GDM1 (cell line): ENCODE measurements at regions not wholly inside any gene's neighbourhood (a gene's known extent, or its start where the extent isn't known, plus 50 kb on each side); places are given as distances from the start of the nearest gene placed in this dataset.
A peak's percentile ranks its signal among the peaks of the same experiment; 100 is the strongest.
"Not testable (repeated sequence)": the region's sequence is repeated elsewhere in the genome, so short reads cannot be mapped to it uniquely, and the experiment has no call there.

Experiments
- DNase-seq: peaks from one replicate; lab custom pipeline; 2025; lab: John Stamatoyannopoulos, UW

DNA sequence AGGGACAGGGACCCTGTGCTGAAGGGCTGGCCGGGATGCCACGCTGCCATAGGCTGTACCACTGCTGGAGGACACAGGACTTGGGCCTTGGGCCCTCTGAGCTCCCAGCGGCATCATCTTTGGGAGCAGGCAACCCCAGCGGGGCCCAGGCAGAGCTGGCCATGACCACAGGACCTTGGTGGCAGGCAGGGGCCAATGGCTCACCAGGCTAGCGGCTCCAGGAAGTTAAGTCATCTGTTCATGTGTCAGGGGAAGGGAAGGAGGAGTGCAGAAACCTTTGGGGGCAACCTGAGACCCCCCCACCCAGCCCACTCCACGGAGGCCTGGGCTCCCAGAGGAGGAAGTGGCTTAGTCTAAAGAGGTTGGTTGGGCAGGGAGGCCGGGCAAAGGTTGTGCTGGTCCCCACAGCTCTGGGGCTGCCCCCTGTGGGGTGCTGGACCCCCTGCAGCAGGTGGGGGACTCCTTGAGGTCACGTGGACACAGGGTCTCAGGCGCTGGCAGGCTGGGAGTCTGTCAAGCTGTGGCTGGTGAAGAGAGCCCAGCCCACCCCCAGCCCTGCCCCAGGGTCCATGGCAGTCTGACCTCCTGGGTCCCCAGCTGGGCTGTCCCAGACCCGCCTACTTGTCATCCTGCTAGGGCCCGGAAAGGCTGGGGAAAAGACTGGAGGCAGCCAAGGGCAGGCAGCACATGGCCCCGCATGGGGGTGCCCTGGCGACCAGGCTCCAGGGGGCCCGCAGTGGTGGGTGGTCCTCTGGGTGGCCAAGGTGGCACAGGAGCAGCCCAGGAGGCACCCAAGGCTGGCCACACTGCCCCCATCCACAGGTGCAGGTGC is 184.3 kb downstream of the IGLL1 start:
- no peak for DNase-seq

DNA sequence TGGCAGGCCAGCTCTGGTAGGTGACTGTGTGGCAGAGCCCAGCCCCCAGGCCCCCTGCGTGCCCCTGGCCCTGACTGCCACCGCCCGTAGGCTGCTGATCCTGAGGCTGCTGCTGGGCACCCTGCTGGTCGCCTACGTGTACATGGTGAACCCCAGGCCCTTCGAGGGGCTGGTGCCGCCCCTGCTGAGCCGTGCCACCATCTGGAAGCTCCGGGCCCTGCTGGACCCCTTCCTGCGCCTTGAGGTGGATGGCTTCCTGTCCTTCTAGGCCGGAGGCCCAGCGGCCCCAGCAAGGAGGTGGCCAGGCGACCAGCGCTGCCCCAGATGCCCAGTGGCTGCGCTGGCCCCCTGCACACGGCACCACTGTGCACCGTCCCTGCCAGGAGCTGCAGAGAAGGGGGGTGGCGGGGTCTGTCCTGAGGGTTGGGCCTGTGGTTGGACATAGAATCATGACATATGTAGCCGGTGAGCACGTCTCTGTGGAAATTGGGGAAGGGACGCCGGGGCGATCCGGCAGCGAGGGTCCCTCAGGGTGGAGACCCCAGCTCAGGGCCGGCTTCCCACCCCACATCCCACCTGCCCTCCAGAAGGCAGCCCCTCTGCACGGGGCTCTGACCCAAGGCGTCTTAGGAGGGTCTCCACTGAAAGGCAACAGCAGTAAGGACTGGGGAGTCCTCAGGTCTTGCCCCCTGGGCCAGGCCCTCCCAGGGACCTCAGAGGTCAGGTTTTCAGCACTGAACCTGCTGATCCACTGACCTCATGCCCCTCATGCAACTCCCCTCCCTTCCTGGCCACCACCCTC is 185.4 kb downstream of the IGLL1 start:
- no peak for DNase-seq

DNA sequence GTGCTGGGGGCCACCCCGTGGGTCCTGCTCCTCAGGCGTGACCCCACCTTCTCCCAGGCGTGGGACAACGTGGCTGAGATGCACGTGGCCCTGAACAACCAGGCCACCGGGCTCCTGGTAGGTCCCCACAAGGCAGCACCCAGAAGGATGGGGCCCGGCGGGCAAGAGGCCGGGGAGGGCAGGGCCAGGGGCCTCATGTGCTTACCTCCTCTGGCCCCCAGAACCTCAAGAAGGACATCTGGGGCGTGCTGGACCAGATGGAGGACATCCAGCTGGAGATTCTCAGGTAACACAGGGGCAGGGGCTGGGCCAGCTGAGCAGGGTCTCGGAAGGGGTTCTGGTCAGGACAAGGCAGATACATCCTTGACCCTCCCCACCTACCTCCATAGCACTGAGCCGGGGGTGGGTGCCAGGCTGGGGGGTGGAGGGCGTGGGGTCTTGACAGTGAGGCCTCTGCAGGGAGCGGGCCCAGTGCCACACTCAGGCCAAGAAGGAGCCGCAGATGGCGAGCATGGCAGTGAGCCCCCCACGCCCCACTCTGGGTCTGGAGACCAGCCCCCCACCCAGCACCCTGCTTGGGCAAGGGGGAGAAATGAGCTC is 186.3 kb downstream of the IGLL1 start:
- no peak for DNase-seq

DNA sequence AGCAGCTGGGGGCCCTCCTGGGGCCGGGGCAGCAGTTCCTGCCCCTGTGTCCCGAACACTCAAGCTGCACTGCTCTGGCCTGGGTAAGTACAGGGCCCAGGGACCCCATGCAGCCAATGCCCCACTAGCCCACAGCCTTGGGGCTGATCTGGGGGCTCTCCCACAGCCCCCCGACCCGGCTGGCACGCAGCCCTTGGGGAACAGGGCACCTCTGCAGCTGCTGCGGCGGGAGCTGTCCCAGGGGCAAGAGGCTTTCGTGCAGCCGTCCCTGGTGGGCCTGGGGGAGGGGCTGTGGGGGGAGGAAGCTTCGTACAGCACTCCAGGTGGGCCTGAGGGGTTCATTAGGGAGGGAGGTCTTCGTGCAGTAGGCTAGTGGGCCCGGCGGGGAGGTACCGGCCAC is 186.9 kb downstream of the IGLL1 start:
- DNase-seq, result not testable (repeated sequence)

DNA sequence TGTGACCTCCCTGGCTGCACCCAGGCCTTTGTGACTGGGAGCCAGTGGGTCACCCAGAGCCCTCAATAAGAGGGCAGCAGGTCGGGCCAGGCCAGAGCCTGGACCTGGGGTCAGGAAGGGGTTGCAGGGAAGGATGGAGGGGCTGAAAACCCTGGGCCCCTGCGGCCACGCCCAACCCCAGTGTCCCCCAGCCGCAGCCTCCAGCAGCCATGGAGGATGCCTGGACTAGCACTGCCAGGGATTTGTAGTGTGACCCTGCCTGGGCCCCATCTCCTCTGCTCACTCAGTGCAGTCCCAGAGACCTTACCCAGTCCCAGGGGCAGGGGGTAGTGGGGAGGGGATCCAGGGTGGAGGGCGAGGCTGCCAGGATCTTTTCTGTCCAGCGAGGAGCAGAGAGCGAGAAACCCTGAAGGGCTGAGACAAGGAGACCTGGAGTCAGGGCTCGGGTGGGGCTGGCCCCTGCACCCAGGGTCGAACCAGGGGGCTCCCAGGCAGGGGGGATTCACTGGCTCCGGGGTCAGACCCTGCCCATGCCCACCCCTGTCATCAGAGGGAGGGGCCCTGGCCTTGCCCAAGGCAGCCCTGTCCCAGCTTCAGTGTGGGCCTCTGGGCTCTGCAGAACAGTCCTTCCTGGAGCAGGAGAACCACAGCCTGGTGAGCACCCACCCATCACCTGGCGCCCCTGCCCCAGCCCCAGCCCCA is 187.5 kb downstream of the IGLL1 start:
- DNase-seq, result no peak

DNA sequence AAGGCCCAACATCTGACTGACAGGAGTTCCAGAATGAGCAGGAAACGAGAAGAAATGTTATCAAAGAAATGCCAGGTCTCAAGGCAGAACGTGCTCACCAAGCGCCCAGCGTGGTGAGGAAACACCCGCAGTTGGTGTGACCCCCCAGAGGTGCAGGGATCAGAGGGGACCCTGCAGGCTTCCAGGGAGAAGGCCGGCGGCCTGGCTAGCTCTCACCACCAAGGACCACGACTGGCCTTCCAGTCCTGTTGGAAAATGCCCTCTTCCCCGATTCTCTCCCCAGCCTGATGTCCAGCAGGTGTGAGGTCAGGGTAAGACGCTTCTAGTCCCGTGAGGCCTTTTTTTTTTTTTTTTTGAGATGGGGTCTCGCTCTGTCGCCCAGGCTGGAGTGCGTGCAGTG is 189.1 kb downstream of the IGLL1 start:
- no peak for DNase-seq

DNA sequence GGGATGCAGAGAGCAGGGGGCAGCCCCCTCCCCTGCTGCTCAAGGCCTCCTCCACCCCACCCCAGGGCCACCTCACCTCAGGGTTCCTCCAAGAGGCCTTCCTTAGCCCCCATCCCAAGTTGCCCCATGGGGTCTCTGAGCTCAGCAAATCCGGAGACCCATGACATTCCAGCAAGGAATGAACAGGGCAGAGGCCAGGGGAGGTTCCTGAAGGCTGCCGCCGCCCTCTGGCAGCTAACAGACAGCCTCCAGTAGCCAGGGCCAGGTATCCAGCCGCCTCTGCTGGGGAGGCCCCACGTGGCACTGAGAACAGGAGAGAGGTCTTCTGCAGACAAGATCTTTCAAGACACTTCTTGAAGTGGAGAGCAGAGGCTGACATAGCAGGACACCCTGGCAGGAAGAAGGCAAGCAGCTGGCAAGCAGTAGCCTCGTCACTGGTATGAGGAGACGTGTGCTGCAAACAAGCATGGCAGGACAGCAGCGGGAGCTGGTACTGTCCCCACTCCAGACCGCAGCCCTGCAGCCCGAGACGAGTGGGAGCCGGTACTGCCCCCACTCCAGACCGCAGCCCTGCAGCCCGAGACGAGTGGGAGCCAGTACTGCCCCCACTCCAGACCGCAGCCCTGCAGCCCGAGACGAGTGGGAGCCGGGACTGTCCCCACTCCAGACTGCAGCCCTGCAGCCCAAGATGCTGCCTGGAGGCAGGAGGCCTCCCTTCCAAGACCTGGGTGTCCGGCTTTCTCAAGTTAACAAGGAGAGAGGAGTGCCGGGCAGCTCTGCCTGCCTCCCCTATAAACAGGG is 190.6 kb downstream of the IGLL1 start:
- no peak for DNase-seq

DNA sequence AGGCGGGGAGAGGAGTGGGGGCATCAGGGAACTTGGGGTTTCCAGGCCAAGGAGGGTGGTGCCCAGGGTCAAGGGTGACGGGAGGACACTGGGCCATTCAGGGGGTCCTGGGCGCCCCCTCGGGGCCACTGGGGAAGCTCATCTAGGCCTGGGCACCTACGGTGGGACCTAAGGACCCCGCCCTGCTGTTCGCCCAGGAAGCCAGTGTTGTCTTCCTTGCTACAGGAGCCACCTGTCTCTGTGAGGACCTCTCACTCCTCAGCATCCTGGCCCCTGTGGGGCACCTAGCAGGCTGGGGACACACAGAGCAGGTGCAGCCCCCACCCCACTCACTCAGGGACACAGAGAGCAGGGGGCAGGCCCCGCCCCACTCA is 191.6 kb downstream of the IGLL1 start:
- DNase-seq, result no peak

DNA sequence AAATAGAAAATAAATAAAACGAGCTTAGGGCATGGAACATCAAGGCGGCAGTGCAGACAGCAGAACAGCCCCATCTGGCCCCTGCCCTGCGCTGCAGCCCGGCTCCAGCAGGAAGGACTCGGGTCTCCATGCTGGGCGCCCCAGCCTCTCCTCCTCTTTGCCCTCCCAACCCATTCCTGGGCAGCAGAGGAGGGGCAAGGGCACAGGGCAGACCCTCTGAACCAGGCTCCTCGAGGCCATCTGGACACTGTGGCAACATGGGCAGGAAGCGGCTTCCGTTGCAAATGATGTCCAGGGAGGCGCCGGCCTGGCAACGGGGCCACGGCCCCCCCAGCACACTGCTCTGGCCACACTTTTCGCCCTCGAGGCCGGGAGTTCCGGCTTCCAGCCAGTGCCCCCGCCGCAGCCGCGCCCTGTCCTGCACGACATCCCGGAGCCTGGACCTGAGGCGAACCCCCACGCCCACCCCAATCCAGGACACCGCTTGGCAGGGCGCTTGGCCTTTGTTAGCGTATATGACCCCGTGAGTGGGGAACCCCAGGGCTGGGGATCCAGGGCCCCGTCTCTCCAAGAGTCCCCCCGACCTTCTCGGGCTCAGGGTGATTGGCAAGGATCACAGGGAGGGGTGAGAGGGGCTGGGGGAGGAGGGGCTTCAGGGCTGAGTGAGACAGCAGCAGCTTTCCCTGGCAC is 192.1 kb downstream of the IGLL1 start:
- no peak for DNase-seq

DNA sequence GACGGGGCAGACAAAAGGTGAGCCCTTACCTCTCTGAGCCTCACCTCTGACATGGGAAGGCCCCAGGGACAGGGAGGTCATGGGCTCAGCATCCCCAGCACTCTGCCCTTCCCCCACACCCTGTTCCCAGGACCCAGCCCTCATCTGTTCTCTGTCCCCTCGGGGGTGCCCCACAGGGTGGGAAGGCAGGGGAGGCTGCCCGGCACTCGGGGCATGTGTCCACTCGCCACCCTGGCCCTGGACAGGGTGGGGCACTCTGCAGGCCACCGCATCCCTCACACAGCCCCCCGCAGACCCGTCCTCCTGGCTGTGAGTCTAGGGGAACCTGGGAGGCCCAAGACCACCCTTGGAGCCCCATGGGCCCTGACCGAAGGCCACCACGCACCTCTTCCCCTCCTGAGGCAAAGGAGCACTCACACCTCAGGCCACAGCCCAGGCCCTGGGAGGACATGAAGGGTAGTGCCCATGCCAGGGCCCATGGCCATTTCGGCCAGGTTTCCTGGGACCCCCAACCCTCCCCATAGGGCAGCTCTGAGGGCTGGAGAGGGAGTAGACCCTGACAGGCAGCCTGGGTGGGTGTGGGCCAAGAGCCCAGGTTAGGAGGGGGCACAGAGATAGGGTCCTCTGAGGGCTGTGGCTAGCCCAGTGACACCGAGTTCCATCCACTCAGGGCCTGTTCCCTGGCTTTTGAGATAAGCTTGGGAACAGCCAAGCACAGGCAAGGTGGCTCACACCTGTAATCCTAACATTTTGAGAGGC is 193.1 kb downstream of the IGLL1 start:
- DNase-seq, result no peak

DNA sequence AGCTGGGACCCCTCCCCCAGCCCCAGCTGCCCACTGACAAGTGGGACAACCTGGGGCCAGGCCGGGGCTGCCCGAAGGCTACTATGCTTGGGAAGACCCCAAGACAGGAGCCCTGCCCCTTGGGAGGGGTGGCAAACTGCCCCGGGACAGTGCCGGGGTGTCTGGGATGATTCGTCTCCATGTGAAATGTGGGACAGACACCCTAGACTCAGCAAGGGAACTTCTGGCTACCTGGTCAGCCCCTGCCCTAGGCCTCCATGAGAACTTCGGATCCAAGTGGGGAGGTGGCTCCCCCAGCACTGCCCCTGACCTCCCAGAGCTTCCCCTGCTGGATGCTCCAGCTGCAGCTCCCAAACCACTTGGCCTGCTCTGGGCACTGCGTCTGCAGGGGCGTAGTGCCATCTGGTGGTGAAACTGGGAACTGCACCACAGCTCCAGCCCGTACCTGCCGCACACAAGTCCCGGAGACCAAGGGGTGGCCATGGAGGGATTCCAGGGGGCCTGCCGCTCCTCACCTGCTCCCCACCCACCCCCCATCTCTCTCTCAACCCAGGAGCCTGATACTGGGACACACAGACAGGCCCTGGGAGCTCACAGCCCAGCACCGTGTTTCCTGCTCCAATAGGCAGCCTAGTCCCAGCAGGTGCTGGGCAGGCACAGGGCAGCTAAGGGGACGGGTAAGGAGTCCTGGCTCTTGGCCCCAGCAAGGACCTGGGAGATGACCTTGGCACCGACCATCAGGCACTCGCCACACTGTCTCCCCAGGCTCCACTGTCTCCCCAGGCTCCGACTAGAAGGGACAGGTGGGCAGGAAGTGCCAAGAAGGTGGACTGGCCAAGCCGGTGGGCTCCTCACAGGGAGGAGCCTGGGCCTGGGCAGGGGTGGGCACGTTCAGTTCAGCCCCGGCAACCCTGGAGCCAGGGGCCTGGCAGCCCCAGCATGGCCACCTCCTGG is 194.1 kb downstream of the IGLL1 start:
- DNase-seq, result peak; percentile 87

DNA sequence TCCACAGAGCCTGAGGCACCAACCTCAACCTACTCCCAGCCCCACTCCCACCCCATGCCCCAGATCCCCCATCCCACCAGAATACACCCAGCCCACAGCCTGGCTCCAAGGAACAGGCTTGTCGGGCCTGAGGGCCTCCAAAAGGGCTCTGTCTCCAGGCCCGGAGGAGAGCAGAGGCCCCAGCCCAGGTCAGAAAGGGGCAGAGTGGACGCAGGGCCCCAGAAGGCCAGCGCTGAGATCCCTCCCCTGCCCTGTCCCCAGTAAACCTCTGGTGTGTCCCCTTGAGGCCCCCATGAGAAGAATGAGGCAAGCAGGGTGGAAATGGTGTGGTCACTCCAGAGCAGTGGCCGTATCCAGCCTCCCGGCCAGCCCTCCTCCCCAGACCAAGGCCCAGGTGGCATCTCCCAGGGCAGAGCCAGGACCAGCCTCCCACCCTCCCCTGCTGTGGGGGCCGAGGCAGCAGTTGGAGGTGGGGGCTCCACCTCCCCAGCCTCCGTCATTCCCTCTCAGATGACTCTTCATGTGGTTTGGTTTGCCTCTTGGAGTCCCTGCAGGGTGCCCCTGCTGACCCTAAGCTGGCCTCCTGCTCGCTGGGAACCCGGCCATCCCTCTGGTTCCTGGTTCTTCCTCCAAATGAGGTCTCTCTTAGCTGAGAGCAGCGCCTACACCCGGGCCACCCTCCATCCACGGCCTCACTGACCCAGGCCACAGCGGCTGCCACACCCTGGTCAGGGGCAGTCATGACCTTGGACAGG is 195.0 kb downstream of the IGLL1 start:
- DNase-seq, result no peak

DNA sequence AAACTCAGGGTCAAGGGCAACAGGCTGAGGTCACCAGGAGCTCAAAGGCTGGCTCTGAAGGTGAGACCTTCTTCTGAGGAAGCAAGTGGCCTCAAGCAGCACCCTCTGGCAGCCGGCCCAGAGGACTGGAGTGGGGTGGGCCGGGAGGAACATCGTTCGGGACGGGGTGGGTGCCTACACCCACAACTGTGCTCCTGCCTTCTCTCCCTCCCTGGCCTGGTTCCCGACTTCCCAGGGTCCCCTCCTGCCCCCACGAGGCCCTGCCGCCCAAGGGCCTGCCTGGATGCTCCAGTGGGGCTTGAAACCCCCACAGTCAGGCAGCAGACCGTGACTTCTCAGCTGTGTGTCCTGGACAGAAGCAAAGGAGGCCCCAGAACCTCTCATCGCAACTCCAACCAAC is 195.7 kb downstream of the IGLL1 start:
- DNase-seq, result no peak

DNA sequence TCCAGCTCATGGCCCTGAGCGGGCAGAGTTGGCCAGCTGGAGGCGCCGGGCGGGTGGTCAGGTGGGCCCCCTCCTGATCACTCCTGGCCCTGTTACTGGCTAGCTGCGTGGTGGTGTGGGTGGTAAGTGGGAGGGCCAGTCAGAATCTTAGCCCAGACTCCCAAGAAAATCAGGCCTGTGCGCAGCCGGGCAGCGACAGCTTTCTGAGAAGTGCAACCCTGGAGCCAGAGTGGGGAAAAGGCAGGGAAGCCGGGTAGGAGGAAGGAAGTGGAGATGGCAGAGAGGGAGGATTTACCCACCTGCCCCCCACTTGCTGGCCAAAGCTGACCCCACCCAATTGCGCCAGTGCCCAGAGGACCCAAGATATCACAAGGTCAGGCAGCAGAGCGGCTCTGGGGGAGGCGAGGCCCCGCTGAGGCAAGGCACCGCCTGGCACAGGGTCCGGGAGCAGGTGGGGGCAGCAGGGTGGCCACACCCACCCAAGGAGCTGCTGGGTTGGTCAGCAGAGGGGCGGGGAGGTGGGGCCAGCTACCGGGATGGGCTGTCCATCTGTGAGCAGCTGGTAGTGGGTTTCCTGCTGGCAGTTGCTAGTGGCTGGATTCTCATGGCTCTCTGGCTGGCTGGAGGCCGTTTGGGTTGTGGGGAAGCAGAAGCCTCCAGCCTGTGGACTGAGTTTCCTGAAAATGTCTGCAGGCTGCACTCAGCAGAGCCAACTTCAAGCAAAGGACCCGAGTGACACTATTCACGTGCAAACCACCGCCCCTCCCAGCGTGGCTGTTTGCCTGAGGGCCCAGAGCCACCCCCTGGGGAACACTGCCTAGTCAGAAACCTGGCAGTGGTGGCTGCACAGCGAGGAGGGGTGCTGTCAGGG is 196.4 kb downstream of the IGLL1 start:
- peak; percentile 91 for DNase-seq

DNA sequence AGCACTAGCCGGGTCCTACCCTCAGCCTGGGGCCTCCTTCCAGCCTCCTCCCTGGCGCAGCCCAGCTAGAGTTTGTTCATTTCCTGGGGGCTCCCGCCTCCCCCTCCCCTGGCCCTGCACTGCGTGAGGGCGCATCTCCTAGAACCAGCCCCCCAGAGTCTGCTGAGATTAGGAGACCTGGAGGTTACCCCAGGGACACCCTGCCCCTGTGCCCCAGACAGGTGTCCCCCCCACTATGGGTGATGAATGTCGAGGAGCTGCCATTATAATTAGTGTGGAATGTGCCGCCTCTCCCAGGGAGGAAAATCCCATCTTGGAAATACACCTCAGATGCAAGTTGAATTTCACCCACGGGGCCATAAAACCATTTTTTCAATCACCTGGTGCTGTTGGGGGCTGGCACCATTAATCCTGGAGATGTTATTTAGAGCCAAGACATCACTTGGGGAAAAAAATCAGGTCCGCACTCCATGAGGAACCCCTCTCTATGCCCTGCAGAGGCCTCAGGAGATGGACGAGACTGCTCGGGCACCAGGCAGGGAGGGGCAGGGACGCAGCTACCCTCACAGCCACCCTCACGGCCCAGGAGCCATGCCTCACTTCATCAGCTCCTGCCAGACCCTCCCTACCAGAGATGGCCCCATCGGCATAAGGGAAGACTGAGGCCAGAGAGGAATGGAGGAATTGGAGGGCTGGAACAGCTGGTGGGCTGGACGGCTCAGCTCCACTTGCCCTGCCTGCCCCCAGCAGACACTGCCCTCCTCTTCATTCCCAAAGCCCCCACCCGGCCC is 197.5 kb downstream of the IGLL1 start:
- DNase-seq, result no peak

DNA sequence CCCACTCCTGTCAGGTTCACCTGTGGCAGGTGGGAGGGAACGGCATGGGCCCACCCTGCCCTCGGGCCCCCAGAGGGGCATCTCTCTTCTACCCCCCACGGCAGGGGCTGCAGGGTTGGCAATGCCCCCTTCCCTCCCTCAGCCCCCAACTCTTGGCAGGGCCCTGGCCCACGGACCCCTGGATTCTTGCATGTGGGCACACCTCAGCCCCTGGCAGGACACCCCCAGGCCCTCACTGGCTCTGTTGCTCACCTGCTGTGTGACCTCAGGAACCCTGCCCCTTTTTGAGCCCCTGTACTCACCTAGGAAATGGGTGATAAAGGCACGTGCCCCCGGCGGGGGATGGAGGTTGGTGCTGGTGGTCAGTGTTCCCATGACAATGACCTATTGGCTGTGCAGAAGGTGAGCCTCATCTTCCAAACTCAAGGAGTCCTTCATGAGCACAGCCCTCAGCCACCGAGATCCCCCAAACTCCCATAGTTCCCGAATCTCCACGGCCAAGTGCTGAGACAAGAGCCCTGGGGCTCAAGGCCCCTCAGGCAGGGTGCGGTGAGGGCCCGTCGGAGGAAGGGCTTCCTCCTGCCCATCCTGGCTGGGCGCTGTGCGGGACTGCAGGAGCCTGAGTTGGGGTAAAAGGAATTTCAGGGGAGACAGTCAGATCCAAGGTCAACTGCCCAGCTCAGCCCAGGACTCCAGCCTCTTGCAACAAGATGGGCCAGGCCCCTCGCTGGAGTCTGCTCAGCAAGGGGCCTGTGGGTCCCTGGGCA is 198.2 kb downstream of the IGLL1 start:
- no peak for DNase-seq
